PC-3 (cell line): ENCODE measurements at regions not wholly inside any gene's neighbourhood (a gene's known extent, or its start where the extent isn't known, plus 50 kb on each side); places are given as distances from the start of the nearest gene placed in this dataset.

Source experiments
- ATAC-seq: fragments of 200-7000 bp; cut with Tn5 transposase; 2 replicates; pipeline ENCODE4 v1.9.1; 2020; ENCODE audit warnings: mild to moderate bottlenecking, moderate library complexity
- BruUV-seq: library from RNA; stranded (reverse); fragments of 400-500 nt; replicated peaks from 2 replicates; lab custom pipeline; 2021; lab: Mats Ljungman, UMichigan
- CTCF ChIA-PET: fragments of 300-600 bp; sonication (Branson Sonifier 250); formaldehyde crosslinking; loops from one replicate; lab custom pipeline; 2022; ENCODE audit warnings: antibody characterized with exemption; lab: Charles Lee
- POLR2A ChIA-PET: fragments of 300-600 bp; sonication (Branson Sonifier 250); formaldehyde crosslinking; loops from one replicate; lab custom pipeline; 2022; ENCODE audit warnings: antibody characterized with exemption; ENCODE audit not compliant: unreplicated experiment; lab: Charles Lee
- DNase-seq: peaks from one replicate; pipeline ENCODE4 v3.0.0-alpha.2; 2015
- H2AFZ ChIP-seq: fragments of 300-600 bp; sonication (generic); 2 replicates; pipeline ENCODE4 v1.6.0; 2016; ENCODE audit warnings: antibody characterized with exemption, low read length
- H3F3A ChIP-seq: fragments of 300-600 bp; sonication (generic); one replicate; pipeline ENCODE4 v1.6.0; 2017; ENCODE audit warnings: antibody characterized with exemption, low read length, control low read depth, mild to moderate bottlenecking; ENCODE audit not compliant: unreplicated experiment
- H3K27ac ChIP-seq: fragments of 300-600 bp; sonication (generic); 2 replicates; pipeline ENCODE4 v1.5.1; 2016; ENCODE audit warnings: mild to moderate bottlenecking, low read length
- H3K27me3 ChIP-seq: fragments of 300-600 bp; sonication (generic); 2 replicates; pipeline ENCODE4 v1.6.1; 2016; ENCODE audit warnings: low read length, mixed read lengths
- H3K36me3 ChIP-seq: fragments of 300-600 bp; sonication (generic); 2 replicates; pipeline ENCODE4 v1.6.1; 2016; ENCODE audit warnings: low read depth, mixed run types, low read length, mixed read lengths
- H3K4me1 ChIP-seq: fragments of 300-600 bp; sonication (generic); 2 replicates; pipeline ENCODE4 v1.5.1; 2016; ENCODE audit warnings: low read length; ENCODE audit not compliant: insufficient read depth
- H3K4me2 ChIP-seq: fragments of 300-600 bp; sonication (generic); 2 replicates; pipeline ENCODE4 v1.6.0; 2016; ENCODE audit warnings: low read length
- H3K4me3 ChIP-seq: fragments of 300-600 bp; sonication (generic); 2 replicates; pipeline ENCODE4 v1.5.1; 2016; ENCODE audit warnings: mild to moderate bottlenecking, low read length, mixed read lengths
- H3K79me2 ChIP-seq: fragments of 300-600 bp; sonication (generic); 2 replicates; pipeline ENCODE4 v1.6.1; 2017; ENCODE audit warnings: low read length, mixed read lengths
- H3K9ac ChIP-seq: fragments of 300-600 bp; sonication (generic); 2 replicates; pipeline ENCODE4 v1.6.0; 2016; ENCODE audit warnings: mild to moderate bottlenecking, low read length
- H3K9me2 ChIP-seq: fragments of 300-600 bp; sonication (generic); replicated peaks from 2 replicates; pipeline ENCODE4 v1.6.1; 2016; ENCODE audit warnings: mixed run types, low read length, mixed read lengths
- H3K9me3 ChIP-seq: fragments of 300-600 bp; sonication (generic); 2 replicates; pipeline ENCODE4 v1.6.1; 2016; ENCODE audit warnings: low read length, mixed read lengths
- H4K20me1 ChIP-seq: fragments of 300-600 bp; sonication (generic); 2 replicates; pipeline ENCODE4 v1.6.1; 2016; ENCODE audit warnings: low read length, mixed read lengths
- CTCF ChIP-seq: fragments of 300-600 bp; sonication (generic); conservative IDR thresholded peaks from 2 replicates; pipeline ENCODE4 v1.5.1; 2017; ENCODE audit warnings: antibody characterized with exemption, low read depth, mild to moderate bottlenecking, low read length
- EZH2 ChIP-seq: fragments of 300-600 bp; sonication (generic); IDR thresholded peaks from one replicate; pipeline ENCODE4 v1.6.1; 2017; ENCODE audit warnings: antibody characterized with exemption, mild to moderate bottlenecking, low read length; ENCODE audit not compliant: unreplicated experiment
- EZH2phosphoT487 ChIP-seq: fragments of 300-600 bp; sonication (generic); IDR thresholded peaks from 2 replicates; pipeline ENCODE4 v1.6.1; 2018; ENCODE audit warnings: mild to moderate bottlenecking, antibody characterized with exemption, low read length, borderline replicate concordance
- intact Hi-C: fragments of 100-400 bp; cut with micrococcal nuclease; formaldehyde crosslinking; loops from 2 replicates; pipeline ENCODE4 v1.9.0; 2023

GRCh38 chr7:85412912-85413311 is 226.1 kb upstream of the SEMA3D start:
- ChIA-PET CTCF (no interaction called here), POLR2A (no interaction called here)
- ATAC-seq (no peak), DNase-seq (no peak)
- Histone ChIP-seq H4K20me1 (no peaks in the 10 kb centered on the region), H3K4me3 (no peak overlapping the region), H3K36me3 (no peaks in the 10 kb centered on the region), H3F3A (no peaks in the 10 kb centered on the region), H3K4me1 (no peaks in the 10 kb centered on the region), H3K27ac (no peak overlapping the region), H3K9ac (no peak overlapping the region), H2AFZ (no peak overlapping the region), H3K9me2 (no peaks in the 10 kb centered on the region), H3K27me3 (no peaks in the 10 kb centered on the region), H3K9me3 (no peaks in the 10 kb centered on the region), H3K4me2 (no peak overlapping the region), H3K79me2 (no peaks in the 10 kb centered on the region)
- intact Hi-C loops: no loop called here
- TF ChIP-seq EZH2phosphoT487 (no peak), EZH2 (no peak), CTCF (no peak)
- BruUV-seq: no TSS peak

DNA sequence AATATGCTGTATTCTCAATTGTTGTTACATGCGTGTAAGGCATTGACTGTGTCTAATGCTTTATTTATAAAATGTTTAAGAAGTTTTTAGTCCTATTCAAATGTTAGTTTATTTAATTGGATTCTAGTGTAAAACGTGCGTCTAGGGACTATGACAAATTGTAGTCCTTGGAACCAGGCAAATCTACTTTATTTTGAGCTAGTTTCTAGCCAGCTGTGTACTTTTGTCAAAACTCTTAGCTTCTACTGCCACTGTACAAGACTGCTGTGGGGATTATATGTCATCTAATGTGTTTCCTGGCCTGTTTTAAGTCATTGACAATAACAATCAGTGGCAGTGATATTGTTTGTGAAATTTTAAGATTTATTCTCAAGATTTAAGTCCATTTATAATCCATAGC is 220.5 kb upstream of the SEMA3D start:
- intact Hi-C loops: no loop called here
- H3K27me3 ChIP-seq: no peaks in the 10 kb centered on the region
- H3F3A ChIP-seq: no peaks in the 10 kb centered on the region
- H3K9me3 ChIP-seq: no peaks in the 10 kb centered on the region
- ATAC-seq (no peak), DNase-seq (no peak)
- no peaks in the 10 kb centered on the region for H3K36me3 ChIP-seq
- ChIA-PET POLR2A (no interaction called here), CTCF (no interaction called here)
- no peak for TF ChIP-seq EZH2
- no peak for TF ChIP-seq EZH2phosphoT487
- TF ChIP-seq CTCF: no peak
- no peaks in the 10 kb centered on the region for H3K4me1 ChIP-seq
- H3K79me2 ChIP-seq: no peaks in the 10 kb centered on the region
- H3K9ac ChIP-seq: no peak overlapping the region
- no peak overlapping the region for H3K4me3 ChIP-seq
- no peak overlapping the region for H3K4me2 ChIP-seq
- no peaks in the 10 kb centered on the region for H3K9me2 ChIP-seq
- H4K20me1 ChIP-seq: no peaks in the 10 kb centered on the region
- BruUV-seq: no TSS peak
- no peak overlapping the region for H3K27ac ChIP-seq
- no peak overlapping the region for H2AFZ ChIP-seq

DNA sequence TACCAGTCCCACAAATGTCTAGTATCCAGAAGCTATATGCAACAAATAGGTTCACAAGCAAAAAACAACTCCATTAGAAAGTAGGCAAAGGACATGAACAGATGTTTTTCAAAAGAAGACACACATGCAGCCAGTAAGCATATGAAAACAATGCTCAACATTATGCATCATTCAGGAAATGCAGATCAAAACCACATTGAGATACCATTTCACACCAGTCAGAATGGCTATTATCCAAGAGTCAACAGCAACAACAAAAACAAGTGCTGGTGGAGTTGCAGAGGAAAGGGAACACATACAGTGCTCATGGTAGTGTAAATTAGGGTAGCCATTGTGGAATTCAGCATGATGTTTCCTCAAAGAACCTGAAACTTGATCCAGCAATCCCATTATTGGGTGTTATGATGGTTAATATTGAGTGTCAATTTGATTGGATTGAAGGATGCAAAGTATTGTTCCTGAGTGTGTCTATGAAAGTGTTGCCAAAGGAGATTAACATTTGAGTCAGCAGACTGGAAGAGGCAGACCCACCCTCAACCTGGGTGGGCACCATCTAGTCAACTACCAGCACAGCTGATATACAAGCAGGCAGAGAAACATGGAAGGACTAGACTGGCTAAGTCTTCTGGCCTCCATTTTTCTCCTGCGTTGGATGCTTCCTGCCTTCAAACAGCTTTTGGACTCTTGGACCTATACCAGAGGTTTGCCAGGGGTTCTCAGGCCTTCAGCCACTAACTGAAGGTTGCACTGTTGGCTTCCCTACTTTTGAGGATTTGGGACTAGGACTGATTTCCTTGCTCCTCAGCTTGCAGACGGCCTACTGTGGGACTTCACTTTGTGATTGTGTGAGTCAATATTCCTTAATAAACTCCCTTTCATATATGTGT is 218.4 kb upstream of the SEMA3D start:
- intact Hi-C loops: no loop called here
- no peak overlapping the region for H3K4me3 ChIP-seq
- TF ChIP-seq EZH2phosphoT487 (no peak), CTCF (no peak), EZH2 (no peak)
- no peaks in the 10 kb centered on the region for H3K36me3 ChIP-seq
- no peaks in the 10 kb centered on the region for H3K79me2 ChIP-seq
- H3F3A ChIP-seq: no peaks in the 10 kb centered on the region
- no TSS peak for BruUV-seq
- no peak overlapping the region for H3K4me2 ChIP-seq
- H3K9me3 ChIP-seq: no peaks in the 10 kb centered on the region
- ChIA-PET POLR2A (no interaction called here), CTCF (no interaction called here)
- H4K20me1 ChIP-seq: no peaks in the 10 kb centered on the region
- no peak overlapping the region for H3K9ac ChIP-seq
- DNase-seq: no peak
- H3K9me2 ChIP-seq: no peaks in the 10 kb centered on the region
- no peak overlapping the region for H3K27ac ChIP-seq
- ATAC-seq: no peak
- H3K27me3 ChIP-seq: no peaks in the 10 kb centered on the region
- H2AFZ ChIP-seq: no peak overlapping the region
- no peaks in the 10 kb centered on the region for H3K4me1 ChIP-seq
